Activated B cell treated with CpG ODN at 0.5 μM for 24 hours (primary cell): ENCODE measurements at regions not wholly inside any gene's neighbourhood (a gene's known extent, or its start where the extent isn't known, plus 50 kb on each side); places are given as distances from the start of the nearest gene placed in this dataset.

Experiments used
- ATAC-seq: fragments of 200-7000 bp; cut with Tn5 transposase; one replicate; pipeline ENCODE4 v1.10.0; 2021; ENCODE audit warnings: low read depth, mild to moderate bottlenecking, moderate library complexity
- CTCF ChIA-PET: fragments of 350-600 bp; sonication (Branson Sonifier 250); formaldehyde crosslinking; loops from one replicate; lab custom pipeline; 2021; ENCODE audit warnings: antibody characterized with exemption; lab: Charles Lee
- POLR2A ChIA-PET: fragments of 350-600 bp; sonication (Branson Sonifier 250); formaldehyde crosslinking; loops from one replicate; lab custom pipeline; 2021; ENCODE audit warnings: antibody characterized with exemption; lab: Charles Lee
- DNase-seq: peaks from one replicate; pipeline ENCODE4 v3.0.0; 2022
- H3K27ac Mint-ChIP-seq: one replicate; pipeline ENCODE4 v1.8.0; 2020; ENCODE audit warnings: mixed read lengths
- H3K27me3 Mint-ChIP-seq: one replicate; pipeline ENCODE4 v1.8.0; 2021; ENCODE audit warnings: mixed read lengths
- H3K36me3 Mint-ChIP-seq: one replicate; pipeline ENCODE4 v1.8.0; 2021; ENCODE audit warnings: low read depth, mixed read lengths
- H3K4me1 Mint-ChIP-seq: one replicate; pipeline ENCODE4 v1.8.0; 2021; ENCODE audit warnings: mixed read lengths
- H3K4me3 Mint-ChIP-seq: one replicate; pipeline ENCODE4 v1.8.0; 2020; ENCODE audit warnings: mild to moderate bottlenecking, mixed read lengths
- H3K9me3 Mint-ChIP-seq: one replicate; pipeline ENCODE4 v1.8.0; 2020; ENCODE audit warnings: mixed read lengths
- CTCF ChIP-seq: fragments of 200-600 bp; IDR thresholded peaks from one replicate; pipeline ENCODE4 v1.8.0; 2022; ENCODE audit warnings: antibody characterized with exemption, mild to moderate bottlenecking
- intact Hi-C: fragments of 100-400 bp; cut with micrococcal nuclease; formaldehyde crosslinking; loops from one replicate; pipeline ENCODE4 v1.15.1; 2024

- ChIA-PET CTCF (no interaction called here), POLR2A (no interaction called here)
- peaks cover 7% of the 10 kb centered on the region for H3K27me3 Mint-ChIP-seq
- no peaks in the 10 kb centered on the region for H3K36me3 Mint-ChIP-seq
- no peak overlapping the region for H3K27ac Mint-ChIP-seq
- no peak overlapping the region for H3K4me3 Mint-ChIP-seq
- DNase-seq (no peak), ATAC-seq (no peak)
- no peaks in the 10 kb centered on the region for H3K4me1 Mint-ChIP-seq
- no peak for TF ChIP-seq CTCF
- intact Hi-C loops: loop anchor here (2.0 kb wide), 2 partner anchors 327 to 601 kb away; no protein-coding TSS in a partner anchor
- no peaks in the 10 kb centered on the region for H3K9me3 Mint-ChIP-seq
Observed at GRCh38 chr1:243946253-243946652, 96.2 kb upstream of the AKT3 start.

GRCh38 chr1:243945727-243946126 lies 95.7 kb upstream of the AKT3 start:
- H3K36me3 Mint-ChIP-seq: no peaks in the 10 kb centered on the region
- no peaks in the 10 kb centered on the region for H3K9me3 Mint-ChIP-seq
- POLR2A ChIA-PET: no interaction called here
- intact Hi-C loops: loop anchor here (2.0 kb wide), 2 partner anchors 327 to 601 kb away; no protein-coding TSS in a partner anchor
- ATAC-seq: no peak
- H3K27ac Mint-ChIP-seq: no peak overlapping the region
- H3K27me3 Mint-ChIP-seq: peaks cover 9% of the 10 kb centered on the region
- no peak overlapping the region for H3K4me3 Mint-ChIP-seq
- no peak for TF ChIP-seq CTCF
- no peak for DNase-seq
- CTCF ChIA-PET: interaction anchor here (2.3 kb wide), 1 partner anchor 11 kb away, joined by 5 read pairs; no protein-coding TSS in a partner anchor
- no peaks in the 10 kb centered on the region for H3K4me1 Mint-ChIP-seq

GRCh38 chr1:243944429-243945160 lies 94.6 kb upstream of the AKT3 start:
- no peak for DNase-seq
- Mint-ChIP-seq H3K27ac (no peak overlapping the region), H3K9me3 (no peaks in the 10 kb centered on the region), H3K27me3 (peaks cover 12% of the 10 kb centered on the region), H3K4me1 (no peaks in the 10 kb centered on the region), H3K36me3 (no peaks in the 10 kb centered on the region), H3K4me3 (no peak overlapping the region)
- ChIA-PET POLR2A (no interaction called here), CTCF (interaction anchor here (2.3 kb wide), 1 partner anchor 12 kb away, joined by 5 read pairs; no protein-coding TSS in a partner anchor)
- intact Hi-C loops: no loop called here
- no peak for TF ChIP-seq CTCF
- no peak for ATAC-seq

- ChIA-PET CTCF (interaction anchor here (2.3 kb wide), 1 partner anchor 13 kb away, joined by 5 read pairs; no protein-coding TSS in a partner anchor), POLR2A (no interaction called here)
- no peak for ATAC-seq
- H3K4me3 Mint-ChIP-seq: no peak overlapping the region
- intact Hi-C loops: no loop called here
- no peak overlapping the region for H3K27ac Mint-ChIP-seq
- no peaks in the 10 kb centered on the region for H3K9me3 Mint-ChIP-seq
- H3K4me1 Mint-ChIP-seq: no peaks in the 10 kb centered on the region
- no peaks in the 10 kb centered on the region for H3K36me3 Mint-ChIP-seq
- peaks cover 14% of the 10 kb centered on the region for H3K27me3 Mint-ChIP-seq
- TF ChIP-seq CTCF: no peak
- no peak for DNase-seq
Observed at GRCh38 chr1:243943671-243944428, 93.8 kb upstream of the AKT3 start.
